Fibroblast of lung (primary cell): ENCODE measurements at regions not wholly inside any gene's neighbourhood (a gene's known extent, or its start where the extent isn't known, plus 50 kb on each side); places are given as distances from the start of the nearest gene placed in this dataset.

Source experiments
- EZH2 ChIP-seq: IDR thresholded peaks from 2 replicates; pipeline ENCODE4 v1.5.1; 2012; ENCODE audit warnings: low read length, control low read depth, mild to moderate bottlenecking; ENCODE audit errors: missing control alignments
- TF ChIP-seq, protein P1 (sequence below), 2 donors: IDR thresholded peaks in 1 of 2; conservative IDR thresholded peaks in 1 of 2; 1 replicate in 1 of 2; 2 replicates in 1 of 2; pipeline ENCODE4 v1.5.1; 2011 to 2012; ENCODE audit warnings: low read length in 2 of 2, control low read depth in 1 of 2, inconsistent platforms in 1 of 2, low read depth in 1 of 2, mild to moderate bottlenecking in 1 of 2

DNA sequence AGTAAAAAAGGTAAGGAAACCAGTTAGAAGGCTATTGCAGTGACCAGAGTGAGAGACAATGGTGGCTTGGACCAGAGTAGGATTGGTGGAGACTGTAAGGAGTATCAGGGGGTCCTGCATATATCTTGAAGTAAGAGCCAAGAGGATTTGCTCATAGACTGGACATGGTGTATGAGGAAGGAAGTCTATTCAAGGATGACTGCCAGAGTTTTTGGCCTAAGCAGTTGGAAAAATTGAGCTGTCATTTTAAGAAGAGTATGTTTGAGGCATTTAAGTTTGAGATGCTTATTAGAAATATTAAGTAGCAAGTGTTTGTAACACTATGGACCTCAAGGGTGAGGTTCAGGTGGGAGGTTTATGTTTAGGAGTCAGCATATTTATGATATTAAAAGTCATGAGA lies 596.6 kb downstream of the METTL15 start:
- TF ChIP-seq, protein P1, sequence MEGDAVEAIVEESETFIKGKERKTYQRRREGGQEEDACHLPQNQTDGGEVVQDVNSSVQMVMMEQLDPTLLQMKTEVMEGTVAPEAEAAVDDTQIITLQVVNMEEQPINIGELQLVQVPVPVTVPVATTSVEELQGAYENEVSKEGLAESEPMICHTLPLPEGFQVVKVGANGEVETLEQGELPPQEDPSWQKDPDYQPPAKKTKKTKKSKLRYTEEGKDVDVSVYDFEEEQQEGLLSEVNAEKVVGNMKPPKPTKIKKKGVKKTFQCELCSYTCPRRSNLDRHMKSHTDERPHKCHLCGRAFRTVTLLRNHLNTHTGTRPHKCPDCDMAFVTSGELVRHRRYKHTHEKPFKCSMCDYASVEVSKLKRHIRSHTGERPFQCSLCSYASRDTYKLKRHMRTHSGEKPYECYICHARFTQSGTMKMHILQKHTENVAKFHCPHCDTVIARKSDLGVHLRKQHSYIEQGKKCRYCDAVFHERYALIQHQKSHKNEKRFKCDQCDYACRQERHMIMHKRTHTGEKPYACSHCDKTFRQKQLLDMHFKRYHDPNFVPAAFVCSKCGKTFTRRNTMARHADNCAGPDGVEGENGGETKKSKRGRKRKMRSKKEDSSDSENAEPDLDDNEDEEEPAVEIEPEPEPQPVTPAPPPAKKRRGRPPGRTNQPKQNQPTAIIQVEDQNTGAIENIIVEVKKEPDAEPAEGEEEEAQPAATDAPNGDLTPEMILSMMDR (conservative IDR thresholded peaks at IDR 0.05 in 1 of 2, IDR thresholded peaks at IDR 0.05 in 1 of 2; ENCODE audit: low read depth in 1 of 2, low read length in 2 of 2): no peak
- TF ChIP-seq EZH2: no peak
